Tongue (tissue), 1 donor: ENCODE measurements at regions not wholly inside any gene's neighbourhood (a gene's known extent, or its start where the extent isn't known, plus 50 kb on each side); places are given as distances from the start of the nearest gene placed in this dataset.
A peak's percentile ranks its signal among the peaks of the same experiment; 100 is the strongest.

Source experiments
- DNase-seq: peaks from one replicate; pipeline ENCODE4 v3.0.0-alpha.2; 2015

DNA sequence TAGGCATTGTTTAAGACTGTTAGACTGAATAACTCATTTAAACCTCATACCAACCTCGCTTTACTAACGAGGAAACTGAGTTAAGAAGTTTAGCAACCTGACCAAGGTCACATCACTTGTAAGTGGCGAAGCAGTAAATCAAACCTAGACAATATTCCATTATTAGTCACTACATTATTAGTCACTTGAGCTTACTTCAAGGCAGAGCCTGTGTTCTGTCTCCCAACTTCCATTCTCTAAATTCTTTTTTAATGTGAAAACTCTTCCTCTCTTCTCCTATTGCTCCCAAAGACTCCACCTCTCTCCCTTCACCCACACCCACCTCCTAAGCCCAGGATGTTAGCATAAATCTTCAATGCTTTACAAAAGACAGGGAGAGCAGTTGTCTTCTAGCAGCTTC lies 156.5 kb downstream of the ARL6IP6 start:
- DNase-seq: no peak

DNA sequence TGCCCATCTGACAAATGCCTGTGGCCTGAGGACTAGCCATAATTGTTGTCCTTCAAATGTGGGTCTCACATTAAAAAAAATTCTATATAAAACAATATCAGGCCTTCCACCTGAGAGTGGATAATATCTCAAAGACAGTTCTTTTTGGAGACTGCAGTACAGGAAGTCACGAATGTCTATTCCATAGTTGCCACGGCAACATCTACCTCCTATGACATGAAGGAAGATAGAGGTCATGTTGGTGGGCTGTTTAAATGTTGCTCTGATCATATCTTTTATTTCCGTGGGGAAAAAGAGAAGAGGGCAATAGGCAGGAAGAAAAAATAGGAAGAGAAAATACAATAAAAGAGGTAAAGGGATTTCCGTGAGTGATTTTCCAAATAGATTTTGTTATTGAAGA lies 151.8 kb downstream of the ARL6IP6 start:
- no peak for DNase-seq

DNA sequence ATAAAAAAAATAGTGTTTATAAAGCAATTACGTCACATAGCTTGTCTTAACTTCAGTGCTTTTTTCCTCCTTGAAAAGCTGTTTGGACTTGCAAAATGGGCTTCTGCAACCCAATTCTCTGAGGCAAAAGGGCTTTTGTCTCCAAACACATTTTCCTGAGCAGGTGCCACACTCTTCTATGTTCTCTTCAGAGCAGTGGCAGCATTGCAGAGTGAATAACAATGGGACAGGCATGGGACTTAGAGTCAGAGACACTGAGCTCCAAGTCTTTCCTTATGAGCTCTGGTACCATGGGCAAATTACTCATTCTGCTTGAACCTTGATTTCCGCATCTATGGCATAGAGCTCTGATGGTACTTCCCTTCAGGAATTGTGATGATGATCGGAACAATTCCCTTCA lies 149.0 kb downstream of the ARL6IP6 start:
- no peak for DNase-seq

DNA sequence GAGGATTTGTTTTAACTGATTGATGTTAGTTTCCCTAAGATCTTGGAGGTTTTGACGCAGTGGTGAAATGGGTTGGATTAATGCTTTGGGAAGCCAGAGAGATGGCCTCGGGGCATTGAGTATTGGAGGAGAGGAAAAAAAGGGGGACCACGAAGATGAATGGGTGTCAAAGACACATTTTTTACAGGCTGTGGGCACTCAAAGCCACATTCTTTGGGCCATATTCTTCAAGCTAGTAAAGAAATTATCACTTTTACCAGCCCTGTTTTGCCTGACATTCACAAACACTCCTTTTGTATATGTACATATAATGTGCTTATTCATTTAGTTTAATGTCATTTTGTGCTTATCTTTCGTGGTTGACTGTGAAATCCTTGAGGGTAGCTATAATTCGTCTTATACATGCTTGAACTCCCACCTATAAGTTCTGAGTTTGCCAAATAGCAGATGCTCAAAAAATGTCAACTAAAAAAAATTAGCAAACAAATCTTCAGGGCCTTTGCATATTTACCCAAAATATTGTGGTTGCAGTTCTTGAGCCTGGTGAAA lies 146.3 kb downstream of the ARL6IP6 start:
- no peak for DNase-seq

DNA sequence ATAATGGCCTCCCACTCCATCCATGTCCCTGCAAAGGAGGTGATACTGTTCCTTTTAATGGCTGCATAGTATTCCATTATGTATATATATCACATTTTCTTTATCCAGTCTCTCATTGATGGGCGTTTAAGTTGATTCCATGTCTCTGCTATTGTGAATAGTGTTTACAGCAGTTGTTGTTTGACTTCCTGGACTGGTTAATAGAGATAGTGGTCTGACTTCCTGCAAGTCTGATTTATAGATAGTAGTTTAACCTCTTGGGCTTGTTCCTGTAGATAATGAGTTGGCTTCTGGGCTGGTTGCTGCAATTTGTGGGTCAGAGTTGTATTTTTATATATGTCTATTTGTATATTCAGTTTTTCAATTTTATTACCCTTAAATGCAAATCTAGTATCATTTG lies 145.4 kb downstream of the ARL6IP6 start:
- no peak for DNase-seq

DNA sequence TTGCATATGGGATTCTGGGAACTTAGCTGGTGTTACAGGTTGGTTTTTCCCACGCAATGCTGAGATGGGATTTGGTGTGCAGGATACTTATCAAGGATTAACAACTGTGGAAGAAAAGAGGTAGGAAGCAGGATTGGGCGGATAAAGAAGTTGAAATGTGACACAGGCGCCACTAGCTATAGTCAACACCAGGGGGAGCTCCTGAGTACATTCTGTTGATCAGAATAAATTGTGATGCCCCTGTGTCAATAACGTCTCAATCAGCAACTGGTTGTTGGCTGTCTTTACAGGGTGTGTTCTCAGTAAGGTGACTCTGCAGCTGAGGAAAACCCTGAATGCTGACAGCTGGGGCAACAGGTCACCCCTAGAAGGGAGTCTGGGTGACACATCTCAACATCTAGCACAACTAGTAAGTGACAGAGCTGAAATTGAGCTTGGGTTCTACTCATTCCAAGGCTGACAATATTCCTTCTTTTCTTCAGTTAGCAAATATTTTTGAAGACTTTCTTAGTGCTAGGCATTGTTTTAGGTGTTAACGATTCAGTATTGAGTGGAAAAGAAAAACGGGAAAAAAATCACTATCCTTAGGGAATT lies 143.0 kb downstream of the ARL6IP6 start:
- peak; percentile 19 for DNase-seq

DNA sequence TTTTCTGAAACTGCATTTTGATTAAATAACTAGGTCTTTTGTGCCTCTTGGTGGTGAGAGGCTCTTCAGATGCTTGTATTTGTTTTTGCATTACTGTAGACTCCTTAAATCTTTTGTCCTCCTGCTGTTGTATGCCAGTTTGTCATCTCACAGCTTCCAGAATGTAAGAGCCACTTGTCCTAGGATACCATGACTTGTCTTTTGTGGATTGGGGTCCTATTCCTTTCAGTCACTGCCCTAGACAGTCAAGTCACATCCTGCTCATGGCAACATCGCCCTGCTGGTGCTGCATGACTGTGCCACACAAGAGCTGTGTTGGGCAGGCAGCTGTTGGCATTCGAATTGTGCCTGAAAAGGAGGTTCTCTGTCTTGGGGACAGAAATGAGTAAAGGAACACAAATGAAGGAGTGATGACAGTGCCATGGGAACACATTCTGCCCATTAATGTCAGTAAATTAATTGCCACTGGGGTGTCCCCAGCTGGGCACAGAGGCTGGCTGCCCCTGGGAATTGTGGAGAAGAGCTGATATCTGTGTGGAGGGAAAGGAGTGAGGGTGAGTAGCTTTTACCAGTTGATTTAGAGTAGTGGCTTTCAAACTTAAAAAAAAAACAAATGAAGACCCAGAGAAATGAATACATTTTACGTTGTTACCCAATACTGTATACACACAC lies 140.3 kb downstream of the ARL6IP6 start:
- DNase-seq: no peak

DNA sequence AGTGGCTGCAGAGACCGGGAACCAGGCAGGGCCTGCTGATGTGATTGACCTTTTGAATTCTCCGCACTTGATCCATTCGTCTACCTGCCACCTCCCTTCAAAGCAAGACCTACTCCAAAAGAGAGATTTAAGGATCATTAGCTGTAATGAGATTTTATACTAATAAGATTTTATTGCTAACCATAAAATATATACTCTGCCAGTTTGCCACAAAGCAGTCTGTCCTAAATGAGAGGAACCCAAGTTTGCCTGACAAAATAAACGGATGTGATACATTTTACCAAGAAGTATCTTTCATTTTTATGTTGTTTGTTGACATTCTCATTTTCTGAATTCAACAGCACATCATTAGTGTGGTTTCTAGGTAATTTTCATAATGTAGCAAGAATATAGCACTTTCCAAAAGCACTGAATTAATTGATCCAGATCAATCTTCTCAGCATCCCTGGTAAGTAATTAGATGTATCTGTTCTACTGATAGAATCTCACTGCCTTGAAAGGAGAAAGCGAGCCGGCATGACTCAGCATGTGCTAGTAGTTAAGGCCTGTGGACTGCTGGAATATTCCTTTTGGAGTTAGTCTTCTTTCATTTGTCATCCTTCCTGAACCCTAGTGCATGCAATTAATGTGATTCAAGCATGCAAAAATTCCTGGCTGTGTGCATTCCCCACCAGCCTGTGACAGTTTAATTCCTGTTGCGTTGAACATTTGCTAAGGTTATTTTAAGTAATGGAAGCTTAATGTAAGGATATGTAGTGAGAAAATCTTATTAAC lies 128.5 kb downstream of the ARL6IP6 start:
- no peak for DNase-seq

DNA sequence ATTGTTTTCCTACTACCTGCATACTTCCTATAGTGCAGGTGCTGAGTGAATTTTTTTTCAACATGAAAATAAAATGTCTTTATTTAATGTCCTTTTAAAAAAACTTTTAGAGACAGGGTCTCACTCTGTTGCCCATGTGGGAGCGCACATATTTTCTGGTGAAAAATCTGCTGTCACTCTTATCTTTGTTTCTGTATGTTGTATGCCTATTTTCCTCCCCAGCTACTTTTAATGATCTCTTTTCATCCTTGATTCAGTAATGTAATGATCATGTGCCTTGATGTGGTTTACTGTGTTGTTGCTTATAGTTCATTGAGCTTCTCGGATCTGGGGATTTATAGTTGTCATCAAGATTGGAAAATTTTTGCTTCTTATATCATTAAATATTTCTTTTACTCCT lies 117.3 kb downstream of the ARL6IP6 start:
- no peak for DNase-seq

DNA sequence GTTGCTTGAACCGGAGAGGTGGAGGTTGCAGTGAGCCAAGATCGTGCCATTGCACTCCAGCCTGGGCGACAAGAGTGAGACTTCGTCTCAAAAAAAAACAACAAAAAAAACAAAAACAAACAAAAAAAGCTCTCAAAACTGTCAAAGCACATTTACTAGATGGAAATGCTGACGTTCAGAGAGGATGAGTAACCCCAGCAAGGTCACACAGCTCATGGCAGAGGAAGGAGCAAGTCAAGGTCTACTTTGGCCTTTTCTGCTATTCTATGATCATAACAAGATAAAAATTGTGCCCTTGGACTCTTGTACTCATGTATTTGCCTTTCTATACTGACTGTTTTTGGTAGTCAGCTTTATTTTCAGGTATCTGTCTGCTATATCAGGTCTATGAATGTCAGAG lies 109.5 kb downstream of the ARL6IP6 start:
- DNase-seq: no peak

DNA sequence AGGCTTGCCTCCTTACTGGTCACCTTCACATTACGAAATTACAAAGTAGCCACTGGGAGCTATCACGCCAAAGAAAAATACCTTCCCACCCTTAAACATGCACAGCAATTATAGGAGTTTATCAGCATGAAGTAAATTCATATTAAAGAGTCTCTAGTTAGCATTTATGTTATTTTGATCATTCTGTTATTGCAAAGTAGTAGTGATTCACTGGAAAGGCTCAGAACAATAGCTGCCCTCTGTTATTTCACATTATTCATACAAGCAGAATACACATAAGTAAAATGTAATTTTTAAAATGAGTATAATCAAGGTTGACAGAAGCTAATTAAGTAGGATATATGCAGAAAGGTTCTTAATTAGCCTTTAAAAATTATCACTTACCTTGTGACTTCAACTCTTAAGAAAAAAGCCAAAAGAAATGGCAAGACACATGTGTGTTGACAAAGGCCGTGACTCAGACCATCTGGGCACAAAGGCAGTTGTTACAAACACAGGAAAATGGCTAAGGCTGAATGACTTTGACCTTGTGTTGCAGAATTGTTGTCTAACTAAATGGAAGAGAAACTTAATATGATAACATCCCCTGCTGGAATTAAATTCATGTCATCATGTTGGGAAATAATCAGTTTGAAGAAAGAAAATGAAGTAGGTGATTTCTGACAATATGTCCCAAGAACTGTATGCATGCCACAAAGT lies 108.3 kb downstream of the ARL6IP6 start:
- no peak for DNase-seq

DNA sequence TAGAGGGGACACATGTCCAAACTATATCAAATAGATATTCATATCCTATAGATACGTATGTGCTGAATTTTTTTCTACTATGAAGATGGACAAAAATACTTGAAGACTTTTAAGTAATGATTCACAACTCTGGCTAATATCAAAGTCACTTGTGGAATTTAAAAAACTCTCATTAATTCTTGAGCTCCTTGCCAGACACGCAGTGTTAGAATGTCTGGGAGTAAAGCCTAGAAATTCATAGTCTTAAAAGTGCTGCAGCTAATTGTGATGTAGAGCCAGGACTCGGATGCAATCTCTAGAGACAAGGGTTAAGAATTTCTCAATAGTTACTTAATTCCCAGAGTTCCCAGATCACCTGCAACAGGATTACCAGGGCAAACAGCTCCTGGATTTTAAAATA lies 107.4 kb downstream of the ARL6IP6 start:
- DNase-seq: no peak

DNA sequence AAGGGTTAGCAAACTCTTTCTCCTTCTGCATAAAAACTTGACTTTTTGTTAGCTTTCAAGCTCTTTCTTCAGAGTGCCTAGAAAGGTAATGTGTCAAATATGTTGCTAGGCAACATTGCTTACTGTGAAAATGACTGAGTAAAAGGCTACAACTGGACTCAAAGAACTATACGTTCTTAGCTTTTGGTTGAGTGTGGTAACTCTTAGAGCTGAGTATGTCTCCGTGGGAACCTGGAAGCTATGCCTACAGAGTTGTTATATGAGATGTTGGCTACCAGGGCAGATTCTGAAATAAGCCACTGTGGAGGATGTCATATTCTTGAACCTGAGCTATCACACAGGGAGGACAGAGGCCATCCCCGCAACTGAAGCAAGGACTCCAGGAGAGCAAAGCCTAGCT lies 105.5 kb downstream of the ARL6IP6 start:
- DNase-seq: no peak

DNA sequence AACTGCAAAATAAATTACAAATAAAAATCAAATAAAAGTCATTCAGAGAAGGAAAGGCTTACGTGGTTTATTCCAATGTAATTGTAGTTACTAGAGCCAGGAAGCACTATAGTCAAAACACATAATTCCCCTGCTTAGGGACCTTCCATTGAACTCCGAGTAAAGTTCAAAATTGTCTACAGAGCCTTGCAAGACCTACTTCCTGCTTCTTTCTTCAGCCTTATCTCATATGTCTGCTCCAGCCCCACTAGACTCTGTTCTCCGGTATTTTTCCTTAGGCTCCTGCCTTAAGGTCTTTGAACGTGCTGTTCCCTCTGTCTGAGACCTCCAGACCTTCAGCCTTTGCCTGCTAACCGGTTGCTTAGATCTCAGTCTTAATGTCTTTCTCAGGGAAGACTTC lies 104.3 kb downstream of the ARL6IP6 start:
- no peak for DNase-seq

DNA sequence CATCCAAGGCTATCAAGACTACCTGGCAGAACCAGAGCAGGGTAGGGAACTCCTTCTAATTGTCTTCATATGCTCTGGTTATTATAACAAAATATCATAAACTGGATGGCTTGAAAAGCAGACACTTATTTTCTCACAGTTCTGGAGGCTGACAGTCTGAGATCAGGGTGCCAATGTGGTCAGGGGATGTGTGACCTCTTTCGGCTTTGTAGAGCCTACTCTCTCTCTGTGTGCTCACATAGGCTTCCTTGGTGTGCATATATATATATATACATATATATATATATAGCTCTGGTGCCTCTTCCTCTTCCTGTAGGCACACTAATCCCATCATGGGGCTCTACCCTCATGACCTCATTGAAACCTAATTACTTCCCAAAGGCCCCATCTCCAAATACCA lies 101.6 kb downstream of the ARL6IP6 start:
- DNase-seq: no peak

DNA sequence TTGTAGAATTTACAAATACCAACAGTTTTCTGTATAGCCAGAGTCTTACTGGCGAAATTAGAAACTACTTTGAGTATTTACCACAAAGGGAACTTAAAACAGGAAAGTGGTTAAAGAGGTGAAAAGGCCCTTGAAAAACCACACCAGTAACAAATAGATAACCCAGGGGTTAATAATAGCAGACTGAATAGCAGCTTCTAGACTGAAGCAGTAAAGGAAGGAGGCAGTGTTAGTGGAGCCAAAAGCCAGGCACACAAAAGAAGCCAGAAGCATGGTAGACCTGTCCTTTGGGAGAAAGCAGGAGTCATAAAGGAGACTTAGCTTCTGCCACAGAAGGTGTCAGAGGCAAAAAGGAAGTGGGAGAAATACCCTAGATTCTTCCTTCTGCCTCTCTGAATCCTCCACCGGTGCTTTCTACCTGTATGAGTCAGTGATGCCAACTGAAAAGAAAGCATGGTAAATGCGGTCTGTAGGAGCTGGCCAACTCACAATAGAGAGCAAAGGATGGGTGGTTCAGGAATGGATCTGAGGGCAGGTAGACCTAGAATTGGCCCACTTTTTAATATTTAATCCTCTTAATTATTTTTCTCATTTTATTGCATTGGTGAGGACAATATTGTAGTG lies 97.3 kb downstream of the ARL6IP6 start:
- DNase-seq: no peak

DNA sequence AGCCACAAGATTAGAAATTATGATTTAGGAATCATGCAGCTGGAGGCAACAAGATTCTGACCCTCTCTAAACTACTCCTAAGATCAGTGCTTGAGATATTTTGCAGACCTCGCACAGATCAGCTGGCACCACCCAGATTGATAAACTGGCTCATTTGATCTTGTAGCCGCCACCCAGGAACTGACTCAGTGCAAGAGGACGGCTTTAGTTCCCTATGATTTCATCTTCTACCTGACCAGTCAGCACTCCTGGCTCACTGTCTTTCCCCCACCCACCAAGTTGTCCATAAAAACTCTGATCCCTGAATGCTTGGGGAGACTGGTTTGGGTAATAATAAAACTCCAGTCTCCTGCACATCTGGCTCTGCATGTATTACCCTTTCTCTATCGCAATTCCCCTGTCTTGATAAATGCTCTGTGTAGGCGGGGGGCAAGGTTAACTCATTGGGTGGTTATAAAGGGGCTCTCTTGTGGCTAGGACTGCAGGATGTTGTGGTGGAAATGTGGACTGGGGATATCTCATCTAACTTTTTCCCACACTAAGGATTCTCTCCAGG lies 96.1 kb downstream of the ARL6IP6 start:
- DNase-seq: no peak

DNA sequence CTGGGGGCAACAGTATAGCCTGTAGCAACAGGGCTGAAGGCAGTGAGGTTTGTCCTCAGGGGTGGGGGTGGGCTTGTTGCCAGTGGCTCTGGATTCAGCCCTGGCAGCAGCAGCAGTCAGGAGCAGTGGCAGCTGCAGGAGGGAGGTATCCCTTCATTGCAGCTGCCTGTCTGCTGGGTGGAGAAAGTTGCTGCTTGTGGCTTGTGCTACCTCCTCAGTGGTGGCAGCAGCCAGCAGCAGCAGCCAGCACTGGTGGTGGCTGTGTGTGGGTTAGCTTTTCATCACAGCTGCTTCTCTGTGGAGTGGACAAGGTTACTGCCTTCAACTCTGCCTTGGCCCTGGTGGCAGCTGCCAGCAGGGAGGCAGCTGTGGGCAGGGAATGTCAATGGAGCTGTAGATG lies 94.9 kb downstream of the ARL6IP6 start:
- DNase-seq: peak; percentile 54
